ENCODE measurements at regions not wholly inside any gene's neighbourhood (a gene's known extent, or its start where the extent isn't known, plus 50 kb on each side); places are given as distances from the start of the nearest gene placed in this dataset.

DNA sequence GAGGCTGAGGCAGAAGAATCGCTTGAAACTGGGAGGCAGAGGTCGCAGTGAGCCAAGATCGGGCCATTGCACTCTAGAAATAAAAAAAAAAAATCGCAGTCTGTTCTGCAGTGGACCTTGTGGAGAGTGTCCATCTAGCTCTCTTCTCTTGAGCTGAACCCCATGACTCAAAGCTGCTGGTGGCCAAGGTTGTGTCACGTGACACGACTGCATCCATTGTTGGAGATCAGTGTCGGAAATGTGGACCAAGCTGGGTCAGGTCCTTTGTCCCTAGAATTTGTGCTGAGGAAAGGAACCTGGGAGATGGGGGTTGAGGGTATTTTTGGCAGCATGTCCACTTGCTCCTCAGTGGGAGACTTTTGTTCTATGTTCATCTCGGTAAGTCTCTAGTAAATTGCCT lies 564.8 kb upstream of the CDH4 start:
- ATAC-seq: no peak
- TF ChIP-seq OSR1 (CRISPR knock-in tag; IDR thresholded peaks at IDR 0.05) (no peak), TCF4 (CRISPR knock-in tag; IDR thresholded peaks at IDR 0.05; ENCODE audit: borderline replicate concordance) (no peak), ZNF70 (CRISPR knock-in tag; IDR thresholded peaks at IDR 0.05) (no peak), ISL1 (CRISPR knock-in tag; IDR thresholded peaks at IDR 0.05) (no peak), SNAI2 (CRISPR knock-in tag; IDR thresholded peaks at IDR 0.05) (no peak), PPARA (CRISPR knock-in tag; IDR thresholded peaks at IDR 0.05; ENCODE audit: borderline replicate concordance) (no peak)

DNA sequence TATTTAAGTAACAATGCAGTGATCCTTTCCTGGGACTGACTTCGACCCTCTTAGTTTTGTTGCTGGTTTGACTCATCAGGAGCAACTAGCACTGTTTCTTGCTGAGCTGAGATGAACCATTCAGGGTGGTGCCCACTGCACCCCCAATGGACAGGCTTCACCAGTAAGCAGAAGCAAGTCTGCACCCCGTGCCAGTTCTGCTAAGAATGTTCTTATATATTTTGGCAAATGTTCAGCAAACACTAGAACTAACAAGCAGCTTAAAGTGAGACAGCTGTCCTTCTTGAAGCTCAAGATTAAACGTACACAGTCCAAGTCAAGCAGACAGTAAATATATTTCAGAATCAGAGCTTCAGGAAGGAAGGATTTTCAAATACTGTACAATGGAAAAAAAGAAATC lies 561.3 kb upstream of the CDH4 start:
- no peak for TF ChIP-seq PPARA (CRISPR knock-in tag; IDR thresholded peaks at IDR 0.05; ENCODE audit: borderline replicate concordance)
- TF ChIP-seq BACH2 (CRISPR knock-in tag; IDR thresholded peaks at IDR 0.05; ENCODE audit: borderline replicate concordance): no peak
- TF ChIP-seq, protein P1, sequence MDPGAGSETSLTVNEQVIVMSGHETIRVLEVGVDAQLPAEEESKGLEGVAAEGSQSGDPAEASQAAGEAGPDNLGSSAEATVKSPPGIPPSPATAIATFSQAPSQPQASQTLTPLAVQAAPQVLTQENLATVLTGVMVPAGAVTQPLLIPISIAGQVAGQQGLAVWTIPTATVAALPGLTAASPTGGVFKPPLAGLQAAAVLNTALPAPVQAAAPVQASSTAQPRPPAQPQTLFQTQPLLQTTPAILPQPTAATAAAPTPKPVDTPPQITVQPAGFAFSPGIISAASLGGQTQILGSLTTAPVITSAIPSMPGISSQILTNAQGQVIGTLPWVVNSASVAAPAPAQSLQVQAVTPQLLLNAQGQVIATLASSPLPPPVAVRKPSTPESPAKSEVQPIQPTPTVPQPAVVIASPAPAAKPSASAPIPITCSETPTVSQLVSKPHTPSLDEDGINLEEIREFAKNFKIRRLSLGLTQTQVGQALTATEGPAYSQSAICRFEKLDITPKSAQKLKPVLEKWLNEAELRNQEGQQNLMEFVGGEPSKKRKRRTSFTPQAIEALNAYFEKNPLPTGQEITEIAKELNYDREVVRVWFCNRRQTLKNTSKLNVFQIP (CRISPR knock-in tag; IDR thresholded peaks at IDR 0.05; ENCODE audit: borderline replicate concordance, low read depth): no peak
- no peak for TF ChIP-seq ESRRG (CRISPR knock-in tag; IDR thresholded peaks at IDR 0.05)
- no peak for TF ChIP-seq ZC3H10 (CRISPR knock-in tag; IDR thresholded peaks at IDR 0.05)
- TF ChIP-seq, protein P2, sequence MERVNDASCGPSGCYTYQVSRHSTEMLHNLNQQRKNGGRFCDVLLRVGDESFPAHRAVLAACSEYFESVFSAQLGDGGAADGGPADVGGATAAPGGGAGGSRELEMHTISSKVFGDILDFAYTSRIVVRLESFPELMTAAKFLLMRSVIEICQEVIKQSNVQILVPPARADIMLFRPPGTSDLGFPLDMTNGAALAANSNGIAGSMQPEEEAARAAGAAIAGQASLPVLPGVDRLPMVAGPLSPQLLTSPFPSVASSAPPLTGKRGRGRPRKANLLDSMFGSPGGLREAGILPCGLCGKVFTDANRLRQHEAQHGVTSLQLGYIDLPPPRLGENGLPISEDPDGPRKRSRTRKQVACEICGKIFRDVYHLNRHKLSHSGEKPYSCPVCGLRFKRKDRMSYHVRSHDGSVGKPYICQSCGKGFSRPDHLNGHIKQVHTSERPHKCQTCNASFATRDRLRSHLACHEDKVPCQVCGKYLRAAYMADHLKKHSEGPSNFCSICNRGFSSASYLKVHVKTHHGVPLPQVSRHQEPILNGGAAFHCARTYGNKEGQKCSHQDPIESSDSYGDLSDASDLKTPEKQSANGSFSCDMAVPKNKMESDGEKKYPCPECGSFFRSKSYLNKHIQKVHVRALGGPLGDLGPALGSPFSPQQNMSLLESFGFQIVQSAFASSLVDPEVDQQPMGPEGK (CRISPR knock-in tag; IDR thresholded peaks at IDR 0.05; ENCODE audit: borderline replicate concordance): no peak
- no peak for TF ChIP-seq SNAI2 (CRISPR knock-in tag; IDR thresholded peaks at IDR 0.05)
- TF ChIP-seq ISL1 (CRISPR knock-in tag; IDR thresholded peaks at IDR 0.05): no peak
- TF ChIP-seq ZNF565 (CRISPR knock-in tag; conservative IDR thresholded peaks at IDR 0.05; ENCODE audit: low read depth): no peak
- TF ChIP-seq ZNF70 (CRISPR knock-in tag; IDR thresholded peaks at IDR 0.05): no peak
- TF ChIP-seq ZFP3 (CRISPR knock-in tag; IDR thresholded peaks at IDR 0.05): no peak
- TF ChIP-seq CSDC2 (CRISPR knock-in tag; IDR thresholded peaks at IDR 0.05): no peak
- no peak for TF ChIP-seq ZNF8 (CRISPR knock-in tag; IDR thresholded peaks at IDR 0.05)
- no peak for TF ChIP-seq ZFP30 (CRISPR knock-in tag; IDR thresholded peaks at IDR 0.05)
- no peak for TF ChIP-seq GLIS3 (CRISPR knock-in tag; IDR thresholded peaks at IDR 0.05)
- no peak for TF ChIP-seq OSR1 (CRISPR knock-in tag; IDR thresholded peaks at IDR 0.05)
- no peak for ATAC-seq

DNA sequence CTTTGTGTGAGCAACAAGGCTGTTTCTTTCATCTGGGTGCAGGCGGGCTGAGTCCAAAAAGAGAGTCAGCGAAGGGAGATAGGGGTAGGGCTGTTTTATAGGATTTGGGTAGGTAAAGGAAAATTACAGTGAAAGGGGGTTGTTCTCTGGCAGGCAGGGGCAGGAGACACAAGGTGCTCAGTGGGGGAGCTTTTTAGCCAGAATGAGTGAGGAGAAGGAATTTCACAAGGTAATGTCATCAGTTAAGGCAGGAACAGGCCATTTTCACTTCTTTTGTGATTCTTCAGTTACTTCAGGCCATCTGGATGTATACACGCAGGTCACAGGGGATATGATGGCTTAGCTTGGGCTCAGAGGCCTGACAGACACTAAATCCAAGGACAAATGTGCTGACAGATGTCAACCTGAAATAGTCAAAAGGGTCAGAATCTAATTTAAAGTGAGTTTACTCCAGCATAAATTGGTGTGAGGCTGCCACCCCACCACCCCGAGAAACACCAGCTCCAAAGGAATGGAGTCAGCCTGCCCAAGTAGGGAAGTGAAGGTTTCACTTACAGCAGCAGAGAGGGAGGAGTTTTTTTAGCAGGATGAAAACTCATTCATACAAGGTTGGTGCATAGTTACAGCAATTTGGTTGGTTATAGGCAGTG lies 560.0 kb upstream of the CDH4 start:
- no peak for ATAC-seq
- TF ChIP-seq, protein P2 (CRISPR knock-in tag; IDR thresholded peaks at IDR 0.05; ENCODE audit: borderline replicate concordance): no peak
- no peak for TF ChIP-seq SNAI2 (CRISPR knock-in tag; IDR thresholded peaks at IDR 0.05)
- TF ChIP-seq, protein P3, sequence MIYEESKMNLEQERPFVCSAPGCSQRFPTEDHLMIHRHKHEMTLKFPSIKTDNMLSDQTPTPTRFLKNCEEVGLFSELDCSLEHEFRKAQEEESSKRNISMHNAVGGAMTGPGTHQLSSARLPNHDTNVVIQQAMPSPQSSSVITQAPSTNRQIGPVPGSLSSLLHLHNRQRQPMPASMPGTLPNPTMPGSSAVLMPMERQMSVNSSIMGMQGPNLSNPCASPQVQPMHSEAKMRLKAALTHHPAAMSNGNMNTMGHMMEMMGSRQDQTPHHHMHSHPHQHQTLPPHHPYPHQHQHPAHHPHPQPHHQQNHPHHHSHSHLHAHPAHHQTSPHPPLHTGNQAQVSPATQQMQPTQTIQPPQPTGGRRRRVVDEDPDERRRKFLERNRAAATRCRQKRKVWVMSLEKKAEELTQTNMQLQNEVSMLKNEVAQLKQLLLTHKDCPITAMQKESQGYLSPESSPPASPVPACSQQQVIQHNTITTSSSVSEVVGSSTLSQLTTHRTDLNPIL (CRISPR knock-in tag; IDR thresholded peaks at IDR 0.05; ENCODE audit: low read depth): no peak
- no peak for TF ChIP-seq TCF4 (CRISPR knock-in tag; IDR thresholded peaks at IDR 0.05; ENCODE audit: borderline replicate concordance)
- TF ChIP-seq ZFP30 (CRISPR knock-in tag; IDR thresholded peaks at IDR 0.05): no peak
- no peak for TF ChIP-seq TOX (CRISPR knock-in tag; IDR thresholded peaks at IDR 0.05; ENCODE audit: borderline replicate concordance)
- TF ChIP-seq, protein P4, sequence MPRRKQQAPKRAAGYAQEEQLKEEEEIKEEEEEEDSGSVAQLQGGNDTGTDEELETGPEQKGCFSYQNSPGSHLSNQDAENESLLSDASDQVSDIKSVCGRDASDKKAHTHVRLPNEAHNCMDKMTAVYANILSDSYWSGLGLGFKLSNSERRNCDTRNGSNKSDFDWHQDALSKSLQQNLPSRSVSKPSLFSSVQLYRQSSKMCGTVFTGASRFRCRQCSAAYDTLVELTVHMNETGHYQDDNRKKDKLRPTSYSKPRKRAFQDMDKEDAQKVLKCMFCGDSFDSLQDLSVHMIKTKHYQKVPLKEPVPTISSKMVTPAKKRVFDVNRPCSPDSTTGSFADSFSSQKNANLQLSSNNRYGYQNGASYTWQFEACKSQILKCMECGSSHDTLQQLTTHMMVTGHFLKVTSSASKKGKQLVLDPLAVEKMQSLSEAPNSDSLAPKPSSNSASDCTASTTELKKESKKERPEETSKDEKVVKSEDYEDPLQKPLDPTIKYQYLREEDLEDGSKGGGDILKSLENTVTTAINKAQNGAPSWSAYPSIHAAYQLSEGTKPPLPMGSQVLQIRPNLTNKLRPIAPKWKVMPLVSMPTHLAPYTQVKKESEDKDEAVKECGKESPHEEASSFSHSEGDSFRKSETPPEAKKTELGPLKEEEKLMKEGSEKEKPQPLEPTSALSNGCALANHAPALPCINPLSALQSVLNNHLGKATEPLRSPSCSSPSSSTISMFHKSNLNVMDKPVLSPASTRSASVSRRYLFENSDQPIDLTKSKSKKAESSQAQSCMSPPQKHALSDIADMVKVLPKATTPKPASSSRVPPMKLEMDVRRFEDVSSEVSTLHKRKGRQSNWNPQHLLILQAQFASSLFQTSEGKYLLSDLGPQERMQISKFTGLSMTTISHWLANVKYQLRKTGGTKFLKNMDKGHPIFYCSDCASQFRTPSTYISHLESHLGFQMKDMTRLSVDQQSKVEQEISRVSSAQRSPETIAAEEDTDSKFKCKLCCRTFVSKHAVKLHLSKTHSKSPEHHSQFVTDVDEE (CRISPR knock-in tag; IDR thresholded peaks at IDR 0.05): no peak
- TF ChIP-seq BACH2 (CRISPR knock-in tag; IDR thresholded peaks at IDR 0.05; ENCODE audit: borderline replicate concordance): no peak
- TF ChIP-seq ARNTL (CRISPR knock-in tag; IDR thresholded peaks at IDR 0.05; ENCODE audit: borderline replicate concordance, low read depth): no peak
- no peak for TF ChIP-seq ZNF565 (CRISPR knock-in tag; conservative IDR thresholded peaks at IDR 0.05; ENCODE audit: low read depth)
- no peak for TF ChIP-seq PPARA (CRISPR knock-in tag; IDR thresholded peaks at IDR 0.05; ENCODE audit: borderline replicate concordance)
- TF ChIP-seq ISL1 (CRISPR knock-in tag; IDR thresholded peaks at IDR 0.05): no peak
- no peak for TF ChIP-seq OSR1 (CRISPR knock-in tag; IDR thresholded peaks at IDR 0.05)
- TF ChIP-seq, protein P5, sequence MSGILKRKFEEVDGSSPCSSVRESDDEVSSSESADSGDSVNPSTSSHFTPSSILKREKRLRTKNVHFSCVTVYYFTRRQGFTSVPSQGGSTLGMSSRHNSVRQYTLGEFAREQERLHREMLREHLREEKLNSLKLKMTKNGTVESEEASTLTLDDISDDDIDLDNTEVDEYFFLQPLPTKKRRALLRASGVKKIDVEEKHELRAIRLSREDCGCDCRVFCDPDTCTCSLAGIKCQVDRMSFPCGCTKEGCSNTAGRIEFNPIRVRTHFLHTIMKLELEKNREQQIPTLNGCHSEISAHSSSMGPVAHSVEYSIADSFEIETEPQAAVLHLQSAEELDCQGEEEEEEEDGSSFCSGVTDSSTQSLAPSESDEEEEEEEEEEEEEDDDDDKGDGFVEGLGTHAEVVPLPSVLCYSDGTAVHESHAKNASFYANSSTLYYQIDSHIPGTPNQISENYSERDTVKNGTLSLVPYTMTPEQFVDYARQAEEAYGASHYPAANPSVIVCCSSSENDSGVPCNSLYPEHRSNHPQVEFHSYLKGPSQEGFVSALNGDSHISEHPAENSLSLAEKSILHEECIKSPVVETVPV (CRISPR knock-in tag; IDR thresholded peaks at IDR 0.05): no peak
- no peak for TF ChIP-seq ZFP3 (CRISPR knock-in tag; IDR thresholded peaks at IDR 0.05)
- no peak for TF ChIP-seq GLIS3 (CRISPR knock-in tag; IDR thresholded peaks at IDR 0.05)
- TF ChIP-seq RARB (CRISPR knock-in tag; IDR thresholded peaks at IDR 0.05): no peak
